ENCODE measurements at regions not wholly inside any gene's neighbourhood (a gene's known extent, or its start where the extent isn't known, plus 50 kb on each side); places are given as distances from the start of the nearest gene placed in this dataset.

DNA sequence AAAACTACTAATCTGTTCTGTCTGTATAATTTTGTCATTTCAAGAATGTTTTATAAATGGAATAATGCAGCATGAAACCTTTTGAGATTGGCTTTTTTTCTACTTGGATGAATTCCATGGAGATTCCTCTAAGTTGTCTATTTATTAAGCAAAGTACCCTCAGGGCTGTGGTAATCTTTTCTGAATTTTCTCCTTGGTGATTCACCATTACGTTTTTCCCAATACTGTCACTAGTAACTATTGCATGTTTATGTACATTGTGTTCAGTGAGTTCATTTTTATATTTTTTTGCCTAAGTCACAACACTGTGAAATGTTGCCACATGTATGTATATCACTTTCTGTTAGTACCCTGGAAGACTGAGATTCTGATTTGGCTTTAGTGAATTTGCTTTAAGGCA, 177.0 kb upstream of the GRIN3A start:
- no peak for TF ChIP-seq CTCF (conservative IDR thresholded peaks at IDR 0.05)

DNA sequence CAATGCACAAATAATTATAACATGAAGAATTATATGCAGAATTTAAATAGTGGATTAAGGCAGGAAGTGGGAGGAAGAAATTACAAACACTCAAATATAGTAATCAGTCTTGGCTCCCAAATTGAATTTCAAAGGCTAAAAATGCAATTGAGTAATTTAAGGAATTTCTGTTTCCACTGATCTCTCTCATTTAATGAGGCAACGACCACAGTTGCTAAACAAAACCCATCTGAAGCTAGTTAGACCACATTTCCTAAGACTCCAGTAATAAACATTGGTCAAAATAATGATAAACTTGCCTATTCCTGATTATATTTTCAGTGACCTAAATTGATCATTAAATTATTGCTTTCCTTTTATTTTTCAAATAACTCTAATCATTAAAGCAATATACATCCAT, 174.3 kb upstream of the GRIN3A start:
- H3K27ac ChIP-seq: no peak overlapping the region
- TF ChIP-seq ZFX (IDR thresholded peaks at IDR 0.05) (no peak), CTCF (conservative IDR thresholded peaks at IDR 0.05) (no peak)

More for the DNA sequence above, 177.0 kb upstream of the GRIN3A start:
- H3K27ac ChIP-seq: no peak overlapping the region

- TF ChIP-seq CTCF (conservative IDR thresholded peaks at IDR 0.05) (no peak), ZFX (IDR thresholded peaks at IDR 0.05) (no peak)
- no peak overlapping the region for H3K27ac ChIP-seq
Measured at GRCh38 chr9:101907466-101907865, 169.0 kb upstream of the GRIN3A start.

- no peak overlapping the region for H3K27ac ChIP-seq
- no peak for TF ChIP-seq ZFX (IDR thresholded peaks at IDR 0.05)
- no peak for TF ChIP-seq CTCF (conservative IDR thresholded peaks at IDR 0.05)
Measured at GRCh38 chr9:101904845-101905244, 166.4 kb upstream of the GRIN3A start.

- H3K27ac ChIP-seq: no peak overlapping the region
Measured at GRCh38 chr9:101902051-101902450, 163.6 kb upstream of the GRIN3A start.

GRCh38 chr9:101897196-101897595, 158.7 kb upstream of the GRIN3A start:
- TF ChIP-seq ZFX (IDR thresholded peaks at IDR 0.05) (no peak), CTCF (conservative IDR thresholded peaks at IDR 0.05) (no peak)
- no peak overlapping the region for H3K27ac ChIP-seq

More at GRCh38 chr9:101902051-101902450, 163.6 kb upstream of the GRIN3A start:
- TF ChIP-seq ZFX (IDR thresholded peaks at IDR 0.05) (no peak), CTCF (conservative IDR thresholded peaks at IDR 0.05) (no peak)

- no peak overlapping the region for H3K27ac ChIP-seq
- TF ChIP-seq ZFX (IDR thresholded peaks at IDR 0.05) (no peak), CTCF (conservative IDR thresholded peaks at IDR 0.05) (no peak)
Measured at GRCh38 chr9:101893661-101894646, 155.5 kb upstream of the GRIN3A start.

Measured in C4-2B (cell line).